ENCODE measurements at regions not wholly inside any gene's neighbourhood (a gene's known extent, or its start where the extent isn't known, plus 50 kb on each side); places are given as distances from the start of the nearest gene placed in this dataset.

DNA sequence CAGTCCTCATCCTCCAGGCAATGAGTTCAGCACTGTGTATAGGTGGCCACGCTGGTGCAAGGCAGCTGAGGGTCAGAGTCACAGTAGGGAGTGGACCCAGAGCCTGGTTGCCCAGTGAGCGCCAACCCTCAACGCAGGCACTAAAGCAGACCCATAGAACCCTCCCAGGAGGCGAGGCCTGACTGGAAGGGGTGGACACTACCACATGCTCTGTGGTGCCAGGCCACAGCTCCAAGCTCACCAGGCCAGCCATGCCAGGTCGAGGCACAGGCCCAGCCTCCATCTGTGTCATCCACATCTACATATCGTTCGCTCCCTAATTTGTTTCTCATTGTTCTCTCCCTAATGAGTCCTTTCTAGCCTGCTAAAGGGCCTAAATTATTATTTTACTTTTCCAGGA, 165.8 kb upstream of the GPR12 start:
- no peaks in the 10 kb centered on the region for H3K9me3 Mint-ChIP-seq
- H3K4me3 Mint-ChIP-seq, result no peak overlapping the region
- peaks cover 6% of the 10 kb centered on the region for H3K27me3 Mint-ChIP-seq (ENCODE audit: low read depth)
- H3K27ac Mint-ChIP-seq (ENCODE audit: unreplicated experiment), result no peak overlapping the region
- H3K36me3 Mint-ChIP-seq (ENCODE audit: low read depth), result no peaks in the 10 kb centered on the region
- no peak for TF ChIP-seq CTCF (conservative IDR thresholded peaks at IDR 0.05)
- H3K4me1 Mint-ChIP-seq, result peaks cover 4% of the 10 kb centered on the region
- DNase-seq (ENCODE audit: low read depth, low spot score), result no peak

DNA sequence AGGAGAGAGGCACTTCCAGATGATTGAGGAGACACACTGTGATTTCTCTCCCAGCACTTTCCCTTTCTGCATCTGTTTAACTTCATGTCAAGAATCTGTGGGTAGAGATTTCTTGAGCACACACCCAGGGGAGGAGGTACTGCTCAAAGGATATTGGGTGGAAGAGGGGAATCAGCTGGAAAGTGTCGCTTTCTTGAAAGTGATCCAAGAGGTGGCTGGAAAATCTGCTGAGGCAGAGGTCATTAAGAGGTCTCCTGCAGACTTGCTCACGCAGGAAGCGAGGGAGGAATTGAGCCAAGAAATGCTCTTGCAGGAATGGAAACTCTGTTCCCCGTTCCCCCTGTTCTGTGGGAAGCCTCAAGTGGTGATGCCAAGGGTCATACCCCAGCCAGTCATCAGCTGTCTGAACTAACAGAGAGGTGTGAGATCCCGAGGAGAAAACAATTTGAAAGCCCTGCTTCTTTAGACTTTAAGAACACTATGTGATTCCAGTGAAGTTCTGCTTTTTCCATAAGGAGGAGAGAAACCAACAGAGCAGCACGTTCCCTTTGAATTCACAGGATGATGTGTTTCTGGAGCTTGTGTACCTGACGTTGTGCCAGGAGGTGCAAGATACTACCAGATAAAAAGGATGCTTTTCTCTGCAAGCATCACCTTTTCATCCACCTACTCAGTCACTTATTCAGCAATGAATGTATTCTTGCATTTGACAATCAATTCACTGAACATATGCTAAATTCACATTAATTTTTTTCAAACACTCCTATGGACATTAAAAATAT, 163.4 kb upstream of the GPR12 start:
- Mint-ChIP-seq H3K27ac (ENCODE audit: unreplicated experiment) (no peak overlapping the region), H3K4me1 (no peaks in the 10 kb centered on the region), H3K27me3 (ENCODE audit: low read depth) (peaks cover 6% of the 10 kb centered on the region), H3K9me3 (no peaks in the 10 kb centered on the region), H3K36me3 (ENCODE audit: low read depth) (no peaks in the 10 kb centered on the region), H3K4me3 (no peak overlapping the region)
- no peak for DNase-seq (ENCODE audit: low read depth, low spot score)
- TF ChIP-seq CTCF (conservative IDR thresholded peaks at IDR 0.05), result no peak

DNA sequence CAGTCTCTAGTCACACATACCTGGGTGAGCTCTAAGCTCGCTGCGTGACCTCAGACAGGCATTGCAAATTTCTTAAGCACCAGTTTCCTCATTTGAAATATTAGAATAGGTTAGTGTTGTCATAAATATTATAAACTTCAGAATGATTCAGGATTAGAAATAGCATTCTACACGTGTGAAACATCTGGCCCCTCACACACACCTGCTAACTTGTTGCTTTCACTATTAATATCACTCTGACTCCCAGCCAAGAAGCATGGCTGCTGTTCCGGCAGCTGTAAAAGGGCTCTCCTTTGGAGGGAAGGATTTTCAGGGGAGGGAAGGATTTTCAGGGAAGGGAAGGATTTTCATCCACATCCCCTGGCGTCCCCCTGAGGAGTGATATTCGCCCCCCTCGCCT, 161.3 kb upstream of the GPR12 start:
- DNase-seq (ENCODE audit: low read depth, low spot score), result no peak
- TF ChIP-seq CTCF (conservative IDR thresholded peaks at IDR 0.05), result no peak
- no peaks in the 10 kb centered on the region for H3K9me3 Mint-ChIP-seq
- no peak overlapping the region for H3K27ac Mint-ChIP-seq (ENCODE audit: unreplicated experiment)
- H3K36me3 Mint-ChIP-seq (ENCODE audit: low read depth), result no peaks in the 10 kb centered on the region
- H3K27me3 Mint-ChIP-seq (ENCODE audit: low read depth), result peaks cover 6% of the 10 kb centered on the region
- H3K4me1 Mint-ChIP-seq, result no peaks in the 10 kb centered on the region
- no peak overlapping the region for H3K4me3 Mint-ChIP-seq

GRCh38 chr13:26920614-26921355, 160.2 kb upstream of the GPR12 start:
- H3K4me3 Mint-ChIP-seq, result no peak overlapping the region
- no peak overlapping the region for H3K27ac Mint-ChIP-seq (ENCODE audit: unreplicated experiment)
- no peak for DNase-seq (ENCODE audit: low read depth, low spot score)
- no peaks in the 10 kb centered on the region for H3K36me3 Mint-ChIP-seq (ENCODE audit: low read depth)
- H3K27me3 Mint-ChIP-seq (ENCODE audit: low read depth), result peaks cover 3% of the 10 kb centered on the region
- H3K9me3 Mint-ChIP-seq, result no peaks in the 10 kb centered on the region
- no peaks in the 10 kb centered on the region for H3K4me1 Mint-ChIP-seq
- TF ChIP-seq CTCF (conservative IDR thresholded peaks at IDR 0.05), result no peak

- Mint-ChIP-seq H3K4me3 (no peak overlapping the region), H3K9me3 (no peaks in the 10 kb centered on the region), H3K4me1 (peaks cover 4% of the 10 kb centered on the region), H3K27ac (ENCODE audit: unreplicated experiment) (no peak overlapping the region), H3K27me3 (ENCODE audit: low read depth) (no peaks in the 10 kb centered on the region), H3K36me3 (ENCODE audit: low read depth) (no peaks in the 10 kb centered on the region)
- TF ChIP-seq CTCF (conservative IDR thresholded peaks at IDR 0.05), result no peak
- DNase-seq (ENCODE audit: low read depth, low spot score), result no peak
These were observed 159.1 kb upstream of the GPR12 start for GRCh38 chr13:26919732-26920131.
